Astrocyte (in vitro differentiated cells and primary cell): ENCODE measurements at regions not wholly inside any gene's neighbourhood (a gene's known extent, or its start where the extent isn't known, plus 50 kb on each side); places are given as distances from the start of the nearest gene placed in this dataset.

ENCODE experiments used
- DNase-seq: peaks from one replicate; pipeline ENCODE4 v3.0.0-alpha.2; 2010; ENCODE audit warnings: low read depth
- FAIRE-seq: peaks from 2 replicates; lab custom pipeline; 2011; peaks lifted over from hg19 to GRCh38; lab: Jason Lieb, UNC
- H2AFZ ChIP-seq: 2 replicates; pipeline ENCODE4 v1.6.0; 2012; ENCODE audit warnings: low read depth, low read length, inconsistent platforms
- H3K27ac ChIP-seq: 2 replicates; pipeline ENCODE4 v1.5.1; 2011; ENCODE audit warnings: low read depth, low read length, inconsistent platforms
- H3K27me3 ChIP-seq: 2 replicates; pipeline ENCODE4 v1.6.0; 2011; ENCODE audit warnings: low read length, inconsistent platforms; ENCODE audit not compliant: insufficient read depth
- H3K36me3 ChIP-seq: 2 replicates; pipeline ENCODE4 v1.5.1; 2011; ENCODE audit warnings: low read length, inconsistent platforms; ENCODE audit not compliant: insufficient read depth
- H3K4me1 ChIP-seq: 2 replicates; pipeline ENCODE4 v1.5.1; 2011; ENCODE audit warnings: low read length, inconsistent platforms; ENCODE audit not compliant: insufficient read depth
- H3K4me2 ChIP-seq: 2 replicates; pipeline ENCODE4 v1.6.0; 2012; ENCODE audit warnings: low read length, inconsistent platforms
- H3K4me3 ChIP-seq: 2 replicates; pipeline ENCODE4 v1.5.1; 2011; ENCODE audit warnings: low read depth, mild to moderate bottlenecking, low read length, inconsistent platforms; ENCODE audit not compliant: insufficient read depth
- H3K79me2 ChIP-seq: 2 replicates; pipeline ENCODE4 v1.6.0; 2012; ENCODE audit warnings: mild to moderate bottlenecking, low read length, inconsistent platforms; ENCODE audit not compliant: insufficient read depth
- H3K9ac ChIP-seq: 2 replicates; pipeline ENCODE4 v1.6.0; 2012; ENCODE audit warnings: mild to moderate bottlenecking, low read length, inconsistent platforms
- H3K9me3 ChIP-seq: 2 replicates; pipeline ENCODE4 v1.5.1; 2012; ENCODE audit warnings: low read depth, mild to moderate bottlenecking, low read length, inconsistent platforms; ENCODE audit not compliant: insufficient read depth
- H4K20me1 ChIP-seq: 2 replicates; pipeline ENCODE4 v1.6.0; 2012; ENCODE audit warnings: low read length, inconsistent platforms; ENCODE audit not compliant: insufficient read depth
- H3K27ac Mint-ChIP-seq: one replicate; pipeline ENCODE4 v1.8.0; 2021; ENCODE audit warnings: mild to moderate bottlenecking, mixed read lengths; ENCODE audit not compliant: unreplicated experiment
- H3K27me3 Mint-ChIP-seq: one replicate; pipeline ENCODE4 v1.8.0; 2021; ENCODE audit warnings: low read depth, mixed read lengths; ENCODE audit not compliant: unreplicated experiment
- H3K36me3 Mint-ChIP-seq: one replicate; pipeline ENCODE4 v1.8.0; 2021; ENCODE audit warnings: low read depth, mixed read lengths; ENCODE audit not compliant: unreplicated experiment
- H3K4me1 Mint-ChIP-seq: one replicate; pipeline ENCODE4 v1.8.0; 2021; ENCODE audit warnings: low read depth, mixed read lengths; ENCODE audit not compliant: unreplicated experiment
- H3K4me3 Mint-ChIP-seq: one replicate; pipeline ENCODE4 v1.8.0; 2021; ENCODE audit warnings: mild to moderate bottlenecking, moderate library complexity, mixed read lengths; ENCODE audit not compliant: unreplicated experiment
- H3K9me3 Mint-ChIP-seq: one replicate; pipeline ENCODE4 v1.8.0; 2021; ENCODE audit warnings: mild to moderate bottlenecking, mixed read lengths; ENCODE audit not compliant: unreplicated experiment
- CTCF ChIP-seq: IDR thresholded peaks from 2 replicates; pipeline ENCODE4 v1.5.1; 2011; ENCODE audit warnings: low read depth, mild to moderate bottlenecking, inconsistent platforms, low read length, moderate library complexity; ENCODE audit not compliant: insufficient read depth
- EZH2 ChIP-seq: IDR thresholded peaks from 2 replicates; pipeline ENCODE4 v1.6.1; 2012; ENCODE audit warnings: mild to moderate bottlenecking, low read length, inconsistent platforms; ENCODE audit not compliant: insufficient read depth

- Histone ChIP-seq H3K79me2 (no peaks in the 10 kb centered on the region), H3K4me1 (no peaks in the 10 kb centered on the region), H3K36me3 (no peaks in the 10 kb centered on the region), H3K4me2 (no peak overlapping the region), H2AFZ (no peak overlapping the region), H4K20me1 (no peaks in the 10 kb centered on the region), H3K4me3 (no peak overlapping the region), H3K27me3 (no peaks in the 10 kb centered on the region), H3K9ac (no peak overlapping the region), H3K9me3 (no peaks in the 10 kb centered on the region), H3K27ac (no peak overlapping the region)
- DNase-seq (no peak), FAIRE-seq (no peak)
- Mint-ChIP-seq H3K36me3 (no peaks in the 10 kb centered on the region), H3K27me3 (no peaks in the 10 kb centered on the region), H3K9me3 (no peaks in the 10 kb centered on the region), H3K27ac (no peak overlapping the region), H3K4me1 (no peaks in the 10 kb centered on the region), H3K4me3 (no peak overlapping the region)
- no peak for TF ChIP-seq CTCF
- TF ChIP-seq EZH2 = no peak
Measured at GRCh38 chr4:111924696-111925095, 220.6 kb upstream of the FAM241A start.

- H3K9me3 ChIP-seq = no peaks in the 10 kb centered on the region
- FAIRE-seq = no peak
- no peak overlapping the region for H3K27ac ChIP-seq
- H3K9ac ChIP-seq = no peak overlapping the region
- no peaks in the 10 kb centered on the region for H3K9me3 Mint-ChIP-seq
- no peak overlapping the region for H2AFZ ChIP-seq
- H3K4me2 ChIP-seq = no peak overlapping the region
- H3K4me3 ChIP-seq = no peak overlapping the region
- no peaks in the 10 kb centered on the region for H3K27me3 Mint-ChIP-seq
- no peaks in the 10 kb centered on the region for H3K4me1 Mint-ChIP-seq
- TF ChIP-seq EZH2 (no peak), CTCF (no peak)
- no peak for DNase-seq
- no peaks in the 10 kb centered on the region for H4K20me1 ChIP-seq
- no peaks in the 10 kb centered on the region for H3K4me1 ChIP-seq
- no peaks in the 10 kb centered on the region for H3K36me3 ChIP-seq
- no peaks in the 10 kb centered on the region for H3K27me3 ChIP-seq
- no peaks in the 10 kb centered on the region for H3K79me2 ChIP-seq
- no peak overlapping the region for H3K27ac Mint-ChIP-seq
- no peaks in the 10 kb centered on the region for H3K36me3 Mint-ChIP-seq
- no peak overlapping the region for H3K4me3 Mint-ChIP-seq
Measured at GRCh38 chr4:111930659-111931058, 214.6 kb upstream of the FAM241A start.

- Mint-ChIP-seq H3K4me3 (no peak overlapping the region), H3K4me1 (no peaks in the 10 kb centered on the region), H3K27me3 (no peaks in the 10 kb centered on the region), H3K9me3 (no peaks in the 10 kb centered on the region), H3K27ac (no peak overlapping the region), H3K36me3 (no peaks in the 10 kb centered on the region)
- no peaks in the 10 kb centered on the region for H4K20me1 ChIP-seq
- H3K27ac ChIP-seq = no peak overlapping the region
- no peak overlapping the region for H2AFZ ChIP-seq
- TF ChIP-seq CTCF = no peak
- no peak for TF ChIP-seq EZH2
- H3K9ac ChIP-seq = no peak overlapping the region
- no peaks in the 10 kb centered on the region for H3K4me1 ChIP-seq
- DNase-seq (no peak), FAIRE-seq (no peak)
- no peaks in the 10 kb centered on the region for H3K79me2 ChIP-seq
- no peaks in the 10 kb centered on the region for H3K9me3 ChIP-seq
- H3K4me3 ChIP-seq = no peak overlapping the region
- no peaks in the 10 kb centered on the region for H3K36me3 ChIP-seq
- no peak overlapping the region for H3K4me2 ChIP-seq
- no peaks in the 10 kb centered on the region for H3K27me3 ChIP-seq
Measured at GRCh38 chr4:111933703-111934102, 211.6 kb upstream of the FAM241A start.
